SK-N-MC (cell line): ENCODE measurements at regions not wholly inside any gene's neighbourhood (a gene's known extent, or its start where the extent isn't known, plus 50 kb on each side); places are given as distances from the start of the nearest gene placed in this dataset.

Experiments used
- EZH2 ChIP-seq: fragments of 200-600 bp; sonication (generic); IDR thresholded peaks from one replicate; pipeline ENCODE4 v1.6.1; 2017; ENCODE audit warnings: antibody characterized with exemption
- FOXP2 ChIP-seq: optimal IDR thresholded peaks from 2 replicates; pipeline ENCODE3; 2011; ENCODE audit warnings: mild to moderate bottlenecking, moderate library complexity; ENCODE audit not compliant: insufficient read depth; ENCODE audit errors: extremely low read length, control extremely low read depth
- POLR2AphosphoS5 ChIP-seq: IDR thresholded peaks from 2 replicates; pipeline ENCODE4 v1.6.1; 2012; ENCODE audit warnings: mild to moderate bottlenecking, low read depth, low read length, borderline replicate concordance

DNA sequence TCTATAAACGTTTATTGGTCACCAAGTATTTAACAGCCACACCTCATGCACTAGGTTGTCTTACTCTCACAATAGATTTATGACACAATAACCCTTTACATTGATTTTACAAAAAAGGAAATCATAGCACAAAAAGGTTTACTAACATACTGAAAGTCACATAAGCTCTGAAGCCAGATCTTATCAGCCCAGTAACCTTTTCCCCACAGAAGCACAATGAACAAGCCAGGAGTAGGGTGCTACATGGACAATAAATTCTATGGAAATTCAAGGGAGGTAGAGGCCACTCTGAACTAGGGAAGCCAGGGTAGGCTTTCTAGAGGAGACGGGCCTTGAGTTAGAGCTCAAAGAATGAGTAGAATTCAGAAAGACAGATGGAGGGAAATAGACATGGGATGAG is 633.5 kb upstream of the CADM1 start:
- TF ChIP-seq EZH2 (no peak), POLR2AphosphoS5 (no peak), FOXP2 (no peak)
